GM23338 (cell line): ENCODE measurements at regions not wholly inside any gene's neighbourhood (a gene's known extent, or its start where the extent isn't known, plus 50 kb on each side); places are given as distances from the start of the nearest gene placed in this dataset.

Source experiments
- ATAC-seq: fragments of 200-7000 bp; cut with Tn5 transposase; 3 replicates; pipeline ENCODE4 v1.9.1; 2020
- DNase-seq: peaks from one replicate; pipeline ENCODE4 v3.0.0-alpha.2; 2015; ENCODE audit warnings: low spot score
- H2AFZ ChIP-seq: fragments of 200-600 bp; sonication (generic); 2 replicates; pipeline ENCODE4 v1.8.0; 2016; ENCODE audit warnings: antibody characterized with exemption, mild to moderate bottlenecking, moderate library complexity
- H3F3A ChIP-seq: fragments of 200-600 bp; sonication (generic); replicated peaks from 2 replicates; pipeline ENCODE4 v1.8.0; 2017; ENCODE audit warnings: antibody characterized with exemption, mixed run types, low read depth
- H3K27ac ChIP-seq: fragments of 200-600 bp; sonication (generic); 2 replicates; pipeline ENCODE4 v1.6.1; 2016; ENCODE audit warnings: low read depth
- H3K27me3 ChIP-seq: fragments of 200-600 bp; sonication (generic); 2 replicates; pipeline ENCODE4 v1.8.0; 2016; ENCODE audit warnings: mild to moderate bottlenecking, mixed run types, moderate library complexity; ENCODE audit not compliant: insufficient read depth
- H3K36me3 ChIP-seq: fragments of 200-600 bp; sonication (generic); 2 replicates; pipeline ENCODE4 v1.8.0; 2016; ENCODE audit warnings: mild to moderate bottlenecking; ENCODE audit not compliant: insufficient read depth
- H3K4me1 ChIP-seq: fragments of 200-600 bp; sonication (generic); 2 replicates; pipeline ENCODE4 v1.8.0; 2016; ENCODE audit warnings: mild to moderate bottlenecking, moderate library complexity; ENCODE audit not compliant: insufficient read depth
- H3K4me2 ChIP-seq: fragments of 200-600 bp; sonication (generic); 2 replicates; pipeline ENCODE4 v1.7.1; 2017; ENCODE audit warnings: mixed run types
- H3K4me3 ChIP-seq: fragments of 200-600 bp; sonication (generic); 2 replicates; pipeline ENCODE4 v1.6.1; 2016; ENCODE audit warnings: mixed run types
- H3K79me2 ChIP-seq: fragments of 200-600 bp; sonication (generic); replicated peaks from 2 replicates; pipeline ENCODE4 v1.8.0; 2017; ENCODE audit warnings: mild to moderate bottlenecking; ENCODE audit not compliant: insufficient read depth
- H3K9me2 ChIP-seq: fragments of 200-600 bp; sonication (generic); 2 replicates; pipeline ENCODE4 v1.8.0; 2017; ENCODE audit not compliant: insufficient read depth
- H4K20me1 ChIP-seq: fragments of 200-600 bp; sonication (generic); replicated peaks from 2 replicates; pipeline ENCODE4 v1.8.0; 2017; ENCODE audit warnings: mild to moderate bottlenecking; ENCODE audit not compliant: insufficient read depth
- H3K27ac Mint-ChIP-seq: 2 replicates; pipeline ENCODE4 v1.8.0; 2020; ENCODE audit warnings: inconsistent platforms, mild to moderate bottlenecking, moderate library complexity, mixed read lengths
- H3K27me3 Mint-ChIP-seq: 3 replicates; pipeline ENCODE4 v1.8.0; 2022; ENCODE audit warnings: low read depth, mild to moderate bottlenecking, moderate library complexity, mixed read lengths, inconsistent platforms; ENCODE audit not compliant: insufficient read depth, poor library complexity
- H3K36me3 Mint-ChIP-seq: 3 replicates; pipeline ENCODE4 v1.8.0; 2021; ENCODE audit warnings: low read depth, mild to moderate bottlenecking, inconsistent platforms, moderate library complexity, mixed read lengths
- H3K4me1 Mint-ChIP-seq: 3 replicates; pipeline ENCODE4 v1.8.0; 2020; ENCODE audit warnings: mild to moderate bottlenecking, inconsistent platforms, mixed read lengths
- H3K4me3 Mint-ChIP-seq: 3 replicates; pipeline ENCODE4 v1.8.0; 2021; ENCODE audit warnings: moderate library complexity, mild to moderate bottlenecking, inconsistent platforms, mixed read lengths
- H3K9me3 Mint-ChIP-seq: 3 replicates; pipeline ENCODE4 v1.8.0; 2020; ENCODE audit warnings: moderate library complexity, mild to moderate bottlenecking, inconsistent platforms, mixed read lengths
- CREB1 ChIP-seq: fragments of 250-450 bp; sonication (Bioruptor Pico); IDR thresholded peaks from 2 replicates; pipeline ENCODE4 v1.5.0; 2020; ENCODE audit warnings: low read depth, mild to moderate bottlenecking, moderate library complexity
- NANOG ChIP-seq: IDR thresholded peaks from 2 replicates; pipeline ENCODE4 v1.6.1; 2016; ENCODE audit warnings: antibody characterized with exemption, borderline replicate concordance
- POLR2AphosphoS5 ChIP-seq: IDR thresholded peaks from 2 replicates; pipeline ENCODE4 v1.6.1; 2016; ENCODE audit warnings: antibody characterized with exemption, low read depth
- STAT1 ChIP-seq: IDR thresholded peaks from one replicate; pipeline ENCODE4 v1.6.1; 2016; ENCODE audit warnings: antibody characterized with exemption; ENCODE audit not compliant: unreplicated experiment
- ZNF331 ChIP-seq: fragments of 250-450 bp; sonication (Bioruptor Pico); IDR thresholded peaks from 2 replicates; pipeline ENCODE4 v1.5.0; 2020; ENCODE audit warnings: low read depth, mild to moderate bottlenecking, moderate library complexity
- TF ChIP-seq, protein P1 (sequence below): IDR thresholded peaks from one replicate; pipeline ENCODE4 v1.6.1; 2018; ENCODE audit warnings: antibody characterized with exemption; ENCODE audit not compliant: unreplicated experiment
- TF ChIP-seq, protein P2 (sequence below): fragments of 250-450 bp; sonication (Bioruptor Pico); IDR thresholded peaks from 2 replicates; pipeline ENCODE4 v1.5.0; 2020; ENCODE audit warnings: mild to moderate bottlenecking, moderate library complexity
- TF ChIP-seq, protein P3 (sequence below), 2 experiments: fragments of 200-600 bp in 1 of 2; sonication (generic) in 1 of 2; conservative IDR thresholded peaks; 2 replicates each; pipeline versions ENCODE4 v1.5.1 to v1.6.1; 2016 to 2017; ENCODE audit warnings: antibody characterized with exemption in 2 of 2, low read depth in 2 of 2, mild to moderate bottlenecking in 2 of 2, moderate library complexity in 1 of 2
- TF ChIP-seq, protein P4 (sequence below): IDR thresholded peaks from 2 replicates; pipeline ENCODE4 v1.6.1; 2016; ENCODE audit warnings: antibody characterized with exemption

DNA sequence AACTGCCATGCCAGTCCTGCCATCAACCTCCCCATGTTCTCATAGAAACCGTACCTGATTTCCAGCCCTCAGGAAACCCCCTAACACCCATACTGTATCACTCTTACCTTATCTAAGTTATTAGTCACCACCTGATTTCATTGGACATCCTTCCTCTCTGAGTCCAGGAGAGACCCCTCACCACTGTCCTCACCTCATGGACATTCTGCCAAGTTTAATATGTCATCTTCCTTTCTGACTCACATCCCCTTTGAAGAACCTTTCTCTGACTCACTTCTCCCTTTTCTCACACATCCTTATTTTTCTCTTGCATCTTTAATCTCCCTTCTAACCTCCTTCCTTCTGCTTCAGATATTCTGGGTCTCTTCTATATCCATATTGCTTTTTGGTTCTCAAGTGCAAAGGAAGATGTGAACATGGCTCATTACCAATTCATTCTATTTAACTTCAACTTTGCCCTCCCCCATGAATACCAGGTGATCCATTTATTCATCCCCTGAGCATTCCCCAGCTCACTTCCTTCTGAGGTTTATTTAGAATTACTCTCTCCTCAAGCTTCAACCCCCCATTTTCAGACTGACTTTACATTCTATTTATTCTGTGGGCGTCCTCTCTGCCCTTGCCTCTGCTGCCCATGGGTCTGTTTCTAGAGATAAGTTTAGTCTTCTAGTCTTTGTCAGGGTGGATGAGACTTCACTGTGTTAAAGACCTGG lies 206.8 kb upstream of the ESRRG start (continued):
- TF ChIP-seq, protein P1, sequence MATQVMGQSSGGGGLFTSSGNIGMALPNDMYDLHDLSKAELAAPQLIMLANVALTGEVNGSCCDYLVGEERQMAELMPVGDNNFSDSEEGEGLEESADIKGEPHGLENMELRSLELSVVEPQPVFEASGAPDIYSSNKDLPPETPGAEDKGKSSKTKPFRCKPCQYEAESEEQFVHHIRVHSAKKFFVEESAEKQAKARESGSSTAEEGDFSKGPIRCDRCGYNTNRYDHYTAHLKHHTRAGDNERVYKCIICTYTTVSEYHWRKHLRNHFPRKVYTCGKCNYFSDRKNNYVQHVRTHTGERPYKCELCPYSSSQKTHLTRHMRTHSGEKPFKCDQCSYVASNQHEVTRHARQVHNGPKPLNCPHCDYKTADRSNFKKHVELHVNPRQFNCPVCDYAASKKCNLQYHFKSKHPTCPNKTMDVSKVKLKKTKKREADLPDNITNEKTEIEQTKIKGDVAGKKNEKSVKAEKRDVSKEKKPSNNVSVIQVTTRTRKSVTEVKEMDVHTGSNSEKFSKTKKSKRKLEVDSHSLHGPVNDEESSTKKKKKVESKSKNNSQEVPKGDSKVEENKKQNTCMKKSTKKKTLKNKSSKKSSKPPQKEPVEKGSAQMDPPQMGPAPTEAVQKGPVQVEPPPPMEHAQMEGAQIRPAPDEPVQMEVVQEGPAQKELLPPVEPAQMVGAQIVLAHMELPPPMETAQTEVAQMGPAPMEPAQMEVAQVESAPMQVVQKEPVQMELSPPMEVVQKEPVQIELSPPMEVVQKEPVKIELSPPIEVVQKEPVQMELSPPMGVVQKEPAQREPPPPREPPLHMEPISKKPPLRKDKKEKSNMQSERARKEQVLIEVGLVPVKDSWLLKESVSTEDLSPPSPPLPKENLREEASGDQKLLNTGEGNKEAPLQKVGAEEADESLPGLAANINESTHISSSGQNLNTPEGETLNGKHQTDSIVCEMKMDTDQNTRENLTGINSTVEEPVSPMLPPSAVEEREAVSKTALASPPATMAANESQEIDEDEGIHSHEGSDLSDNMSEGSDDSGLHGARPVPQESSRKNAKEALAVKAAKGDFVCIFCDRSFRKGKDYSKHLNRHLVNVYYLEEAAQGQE, result no peak
- TF ChIP-seq POLR2AphosphoS5 (no peak), CREB1 (no peak), NANOG (no peak), STAT1 (no peak)

DNA sequence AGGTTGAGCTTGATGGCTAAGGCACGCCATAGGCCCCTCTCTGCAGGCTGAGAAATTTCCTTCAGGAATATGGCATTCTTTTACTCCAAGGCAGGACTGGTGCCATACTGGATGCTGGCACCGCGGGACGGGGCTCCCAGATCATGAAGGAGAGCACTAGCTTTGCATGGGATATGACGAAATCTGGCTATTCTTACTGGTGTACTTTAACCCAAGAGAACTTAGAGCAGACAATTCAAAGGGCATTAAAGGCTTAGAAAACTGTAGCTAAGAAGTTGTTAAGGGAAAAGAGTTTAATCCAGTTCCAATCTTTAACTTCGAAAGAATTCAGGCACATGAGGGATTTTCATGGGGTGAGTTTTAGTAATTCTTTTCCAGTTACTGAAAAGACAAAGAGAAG lies 204.4 kb upstream of the ESRRG start:
- Histone ChIP-seq H4K20me1 (no peaks in the 10 kb centered on the region), H3K27me3 (no peaks in the 10 kb centered on the region), H3K4me2 (no peak overlapping the region), H3F3A (no peaks in the 10 kb centered on the region), H3K27ac (no peak overlapping the region), H2AFZ (peak overlapping the region; percentile 67), H3K4me1 (peaks cover 28% of the 10 kb centered on the region), H3K79me2 (no peaks in the 10 kb centered on the region), H3K4me3 (no peak overlapping the region), H3K9me2 (peaks cover 27% of the 10 kb centered on the region), H3K36me3 (no peaks in the 10 kb centered on the region)
- H3K4me1 Mint-ChIP-seq, result peaks cover 25% of the 10 kb centered on the region
- DNase-seq (no peak), ATAC-seq (no peak)
- TF ChIP-seq NANOG, result no peak
- TF ChIP-seq ZNF331, result no peak
- TF ChIP-seq, protein P2, sequence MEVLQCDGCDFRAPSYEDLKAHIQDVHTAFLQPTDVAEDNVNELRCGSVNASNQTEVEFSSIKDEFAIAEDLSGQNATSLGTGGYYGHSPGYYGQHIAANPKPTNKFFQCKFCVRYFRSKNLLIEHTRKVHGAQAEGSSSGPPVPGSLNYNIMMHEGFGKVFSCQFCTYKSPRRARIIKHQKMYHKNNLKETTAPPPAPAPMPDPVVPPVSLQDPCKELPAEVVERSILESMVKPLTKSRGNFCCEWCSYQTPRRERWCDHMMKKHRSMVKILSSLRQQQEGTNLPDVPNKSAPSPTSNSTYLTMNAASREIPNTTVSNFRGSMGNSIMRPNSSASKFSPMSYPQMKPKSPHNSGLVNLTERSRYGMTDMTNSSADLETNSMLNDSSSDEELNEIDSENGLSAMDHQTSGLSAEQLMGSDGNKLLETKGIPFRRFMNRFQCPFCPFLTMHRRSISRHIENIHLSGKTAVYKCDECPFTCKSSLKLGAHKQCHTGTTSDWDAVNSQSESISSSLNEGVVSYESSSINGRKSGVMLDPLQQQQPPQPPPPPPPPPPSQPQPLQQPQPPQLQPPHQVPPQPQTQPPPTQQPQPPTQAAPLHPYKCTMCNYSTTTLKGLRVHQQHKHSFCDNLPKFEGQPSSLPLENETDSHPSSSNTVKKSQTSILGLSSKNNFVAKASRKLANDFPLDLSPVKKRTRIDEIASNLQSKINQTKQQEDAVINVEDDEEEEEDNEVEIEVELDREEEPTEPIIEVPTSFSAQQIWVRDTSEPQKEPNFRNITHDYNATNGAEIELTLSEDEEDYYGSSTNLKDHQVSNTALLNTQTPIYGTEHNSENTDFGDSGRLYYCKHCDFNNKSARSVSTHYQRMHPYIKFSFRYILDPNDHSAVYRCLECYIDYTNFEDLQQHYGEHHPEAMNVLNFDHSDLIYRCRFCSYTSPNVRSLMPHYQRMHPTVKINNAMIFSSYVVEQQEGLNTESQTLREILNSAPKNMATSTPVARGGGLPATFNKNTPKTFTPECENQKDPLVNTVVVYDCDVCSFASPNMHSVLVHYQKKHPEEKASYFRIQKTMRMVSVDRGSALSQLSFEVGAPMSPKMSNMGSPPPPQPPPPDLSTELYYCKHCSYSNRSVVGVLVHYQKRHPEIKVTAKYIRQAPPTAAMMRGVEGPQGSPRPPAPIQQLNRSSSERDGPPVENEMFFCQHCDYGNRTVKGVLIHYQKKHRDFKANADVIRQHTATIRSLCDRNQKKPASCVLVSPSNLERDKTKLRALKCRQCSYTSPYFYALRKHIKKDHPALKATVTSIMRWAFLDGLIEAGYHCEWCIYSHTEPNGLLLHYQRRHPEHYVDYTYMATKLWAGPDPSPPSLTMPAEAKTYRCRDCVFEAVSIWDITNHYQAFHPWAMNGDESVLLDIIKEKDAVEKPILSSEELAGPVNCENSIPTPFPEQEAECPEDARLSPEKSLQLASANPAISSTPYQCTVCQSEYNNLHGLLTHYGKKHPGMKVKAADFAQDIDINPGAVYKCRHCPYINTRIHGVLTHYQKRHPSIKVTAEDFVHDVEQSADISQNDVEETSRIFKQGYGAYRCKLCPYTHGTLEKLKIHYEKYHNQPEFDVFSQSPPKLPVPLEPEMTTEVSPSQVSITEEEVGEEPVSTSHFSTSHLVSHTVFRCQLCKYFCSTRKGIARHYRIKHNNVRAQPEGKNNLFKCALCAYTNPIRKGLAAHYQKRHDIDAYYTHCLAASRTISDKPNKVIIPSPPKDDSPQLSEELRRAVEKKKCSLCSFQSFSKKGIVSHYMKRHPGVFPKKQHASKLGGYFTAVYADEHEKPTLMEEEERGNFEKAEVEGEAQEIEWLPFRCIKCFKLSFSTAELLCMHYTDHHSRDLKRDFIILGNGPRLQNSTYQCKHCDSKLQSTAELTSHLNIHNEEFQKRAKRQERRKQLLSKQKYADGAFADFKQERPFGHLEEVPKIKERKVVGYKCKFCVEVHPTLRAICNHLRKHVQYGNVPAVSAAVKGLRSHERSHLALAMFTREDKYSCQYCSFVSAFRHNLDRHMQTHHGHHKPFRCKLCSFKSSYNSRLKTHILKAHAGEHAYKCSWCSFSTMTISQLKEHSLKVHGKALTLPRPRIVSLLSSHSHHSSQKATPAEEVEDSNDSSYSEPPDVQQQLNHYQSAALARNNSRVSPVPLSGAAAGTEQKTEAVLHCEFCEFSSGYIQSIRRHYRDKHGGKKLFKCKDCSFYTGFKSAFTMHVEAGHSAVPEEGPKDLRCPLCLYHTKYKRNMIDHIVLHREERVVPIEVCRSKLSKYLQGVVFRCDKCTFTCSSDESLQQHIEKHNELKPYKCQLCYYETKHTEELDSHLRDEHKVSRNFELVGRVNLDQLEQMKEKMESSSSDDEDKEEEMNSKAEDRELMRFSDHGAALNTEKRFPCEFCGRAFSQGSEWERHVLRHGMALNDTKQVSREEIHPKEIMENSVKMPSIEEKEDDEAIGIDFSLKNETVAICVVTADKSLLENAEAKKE (CRISPR knock-in tag), result no peak
- TF ChIP-seq, protein P3, sequence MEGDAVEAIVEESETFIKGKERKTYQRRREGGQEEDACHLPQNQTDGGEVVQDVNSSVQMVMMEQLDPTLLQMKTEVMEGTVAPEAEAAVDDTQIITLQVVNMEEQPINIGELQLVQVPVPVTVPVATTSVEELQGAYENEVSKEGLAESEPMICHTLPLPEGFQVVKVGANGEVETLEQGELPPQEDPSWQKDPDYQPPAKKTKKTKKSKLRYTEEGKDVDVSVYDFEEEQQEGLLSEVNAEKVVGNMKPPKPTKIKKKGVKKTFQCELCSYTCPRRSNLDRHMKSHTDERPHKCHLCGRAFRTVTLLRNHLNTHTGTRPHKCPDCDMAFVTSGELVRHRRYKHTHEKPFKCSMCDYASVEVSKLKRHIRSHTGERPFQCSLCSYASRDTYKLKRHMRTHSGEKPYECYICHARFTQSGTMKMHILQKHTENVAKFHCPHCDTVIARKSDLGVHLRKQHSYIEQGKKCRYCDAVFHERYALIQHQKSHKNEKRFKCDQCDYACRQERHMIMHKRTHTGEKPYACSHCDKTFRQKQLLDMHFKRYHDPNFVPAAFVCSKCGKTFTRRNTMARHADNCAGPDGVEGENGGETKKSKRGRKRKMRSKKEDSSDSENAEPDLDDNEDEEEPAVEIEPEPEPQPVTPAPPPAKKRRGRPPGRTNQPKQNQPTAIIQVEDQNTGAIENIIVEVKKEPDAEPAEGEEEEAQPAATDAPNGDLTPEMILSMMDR (conservative IDR thresholded peaks at IDR 0.05; ENCODE audit: low read depth in 2 of 2), result no peak
- no peak for TF ChIP-seq CREB1
- TF ChIP-seq, protein P4, sequence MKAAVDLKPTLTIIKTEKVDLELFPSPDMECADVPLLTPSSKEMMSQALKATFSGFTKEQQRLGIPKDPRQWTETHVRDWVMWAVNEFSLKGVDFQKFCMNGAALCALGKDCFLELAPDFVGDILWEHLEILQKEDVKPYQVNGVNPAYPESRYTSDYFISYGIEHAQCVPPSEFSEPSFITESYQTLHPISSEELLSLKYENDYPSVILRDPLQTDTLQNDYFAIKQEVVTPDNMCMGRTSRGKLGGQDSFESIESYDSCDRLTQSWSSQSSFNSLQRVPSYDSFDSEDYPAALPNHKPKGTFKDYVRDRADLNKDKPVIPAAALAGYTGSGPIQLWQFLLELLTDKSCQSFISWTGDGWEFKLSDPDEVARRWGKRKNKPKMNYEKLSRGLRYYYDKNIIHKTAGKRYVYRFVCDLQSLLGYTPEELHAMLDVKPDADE, result no peak
- no peak for TF ChIP-seq POLR2AphosphoS5
- no peaks in the 10 kb centered on the region for H3K36me3 Mint-ChIP-seq
- H3K27me3 Mint-ChIP-seq, result peaks cover 3% of the 10 kb centered on the region
- H3K27ac Mint-ChIP-seq, result no peak overlapping the region
- H3K4me3 Mint-ChIP-seq, result no peak overlapping the region
- no peaks in the 10 kb centered on the region for H3K9me3 Mint-ChIP-seq
